Keratinocyte (primary cell): ENCODE measurements at regions not wholly inside any gene's neighbourhood (a gene's known extent, or its start where the extent isn't known, plus 50 kb on each side); places are given as distances from the start of the nearest gene placed in this dataset.

Experiments
- DNase-seq: peaks from one replicate; pipeline ENCODE4 v3.0.0-alpha.2; 2011; ENCODE audit warnings: low read depth, missing footprints, low spot score
- FAIRE-seq: peaks from 2 replicates; lab custom pipeline; 2011; peaks lifted over from hg19 to GRCh38; lab: Jason Lieb, UNC
- H2AFZ ChIP-seq: 2 replicates; pipeline ENCODE4 v1.6.0; 2012; ENCODE audit warnings: low read length, control low read depth, inconsistent platforms; ENCODE audit not compliant: control insufficient read depth
- H3K27ac ChIP-seq: 2 replicates; pipeline ENCODE4 v1.5.1; 2011; ENCODE audit warnings: low read length; ENCODE audit not compliant: control insufficient read depth, insufficient read depth
- H3K27me3 ChIP-seq: 3 replicates; pipeline ENCODE4 v1.6.0; 2011; ENCODE audit warnings: low read length; ENCODE audit not compliant: control insufficient read depth, insufficient read depth; ENCODE audit errors: extremely low read depth
- H3K36me3 ChIP-seq, 2 experiments: 2 replicates in 1 of 2; 3 replicates in 1 of 2; pipeline ENCODE4 v1.5.1; 2011; ENCODE audit warnings: low read length in 2 of 2, mild to moderate bottlenecking in 1 of 2; ENCODE audit not compliant: control insufficient read depth in 2 of 2, insufficient read depth in 2 of 2; ENCODE audit errors: extremely low read depth in 1 of 2
- H3K4me1 ChIP-seq: 3 replicates; pipeline ENCODE4 v1.5.1; 2011; ENCODE audit warnings: low read length; ENCODE audit not compliant: control insufficient read depth, insufficient read depth; ENCODE audit errors: extremely low read depth
- H3K4me2 ChIP-seq: 3 replicates; pipeline ENCODE4 v1.6.0; 2011; ENCODE audit warnings: low read depth, low read length; ENCODE audit not compliant: control insufficient read depth, insufficient read depth; ENCODE audit errors: extremely low read depth
- H3K4me3 ChIP-seq, 3 experiments: fragments of 200-600 bp in 1 of 3; sonication (generic) in 1 of 3; 2 replicates in 2 of 3; 3 replicates in 1 of 3; pipeline ENCODE4 v1.5.1; 2011 to 2016; ENCODE audit warnings: low read length in 3 of 3, mild to moderate bottlenecking in 3 of 3, control low read depth in 2 of 3, inconsistent platforms in 1 of 3, low read depth in 1 of 3, mixed read lengths in 1 of 3, mixed run types in 1 of 3, moderate library complexity in 1 of 3; ENCODE audit not compliant: control insufficient read depth in 2 of 3, insufficient read depth in 2 of 3; ENCODE audit errors: extremely low read depth in 1 of 3
- H3K79me2 ChIP-seq: 2 replicates; pipeline ENCODE4 v1.6.0; 2012; ENCODE audit warnings: low read length; ENCODE audit not compliant: control insufficient read depth, insufficient read depth
- H3K9ac ChIP-seq: 3 replicates; pipeline ENCODE4 v1.6.0; 2011; ENCODE audit warnings: low read length; ENCODE audit not compliant: control insufficient read depth, insufficient read depth; ENCODE audit errors: extremely low read depth
- H3K9me1 ChIP-seq: 3 replicates; pipeline ENCODE4 v1.6.0; 2011; ENCODE audit warnings: low read length; ENCODE audit not compliant: control insufficient read depth, insufficient read depth; ENCODE audit errors: extremely low read depth
- H3K9me3 ChIP-seq: 2 replicates; pipeline ENCODE4 v1.5.1; 2012; ENCODE audit warnings: low read depth, low read length; ENCODE audit not compliant: control insufficient read depth
- H4K20me1 ChIP-seq: 3 replicates; pipeline ENCODE4 v1.6.0; 2011; ENCODE audit warnings: low read length; ENCODE audit not compliant: control insufficient read depth, insufficient read depth; ENCODE audit errors: extremely low read depth
- CTCF ChIP-seq, 3 experiments: IDR thresholded peaks in 1 of 3; conservative IDR thresholded peaks in 1 of 3; optimal IDR thresholded peaks in 1 of 3; 2 replicates in 2 of 3; 3 replicates in 1 of 3; pipeline versions ENCODE3 to v1.5.1; 2011; ENCODE audit warnings: low read length in 3 of 3, mild to moderate bottlenecking in 3 of 3, moderate library complexity in 2 of 3, control low read depth in 1 of 3, inconsistent platforms in 1 of 3; ENCODE audit not compliant: insufficient read depth in 2 of 3; ENCODE audit errors: extremely low read depth in 1 of 3
- EZH2 ChIP-seq: IDR thresholded peaks from one replicate; pipeline ENCODE4 v1.6.1; 2012; ENCODE audit warnings: inconsistent platforms, mild to moderate bottlenecking, low read length, moderate library complexity
- dilution Hi-C: fragments of 300-500 bp; cut with MboI; formaldehyde crosslinking; loops from one replicate; pipeline ENCODE4 v1.7.0; 2020; ENCODE audit warnings: low sequenced_read_pairs; ENCODE audit not compliant: extremely low pct_ligation_motif_present

GRCh38 chr1:187621951-187622350, 793.2 kb downstream of the PLA2G4A start:
- DNase-seq: no peak
- TF ChIP-seq CTCF (optimal IDR thresholded peaks at IDR 0.05 in 1 of 3, IDR thresholded peaks at IDR 0.05 in 1 of 3, conservative IDR thresholded peaks at IDR 0.05 in 1 of 3; ENCODE audit: extremely low read depth in 1 of 3, insufficient read depth in 2 of 3, low read length in 3 of 3) (no peak), EZH2 (no peak)
- no peak for FAIRE-seq

GRCh38 chr1:187622545-187622944, 793.8 kb downstream of the PLA2G4A start:
- no peaks in the 10 kb centered on the region for H3K9me1 ChIP-seq
- no peak overlapping the region for H3K27ac ChIP-seq
- H3K4me3 ChIP-seq: no peak overlapping the region
- no peak overlapping the region for H2AFZ ChIP-seq
- FAIRE-seq: no peak
- no peaks in the 10 kb centered on the region for H3K4me1 ChIP-seq
- dilution Hi-C loops: no loop called here
- no peak overlapping the region for H3K4me2 ChIP-seq
- no peak for DNase-seq
- H4K20me1 ChIP-seq: no peaks in the 10 kb centered on the region
- no peaks in the 10 kb centered on the region for H3K27me3 ChIP-seq
- no peak overlapping the region for H3K9ac ChIP-seq
- H3K79me2 ChIP-seq: no peaks in the 10 kb centered on the region
- H3K9me3 ChIP-seq: no peaks in the 10 kb centered on the region
- no peak for TF ChIP-seq EZH2
- no peak for TF ChIP-seq CTCF (optimal IDR thresholded peaks at IDR 0.05 in 1 of 3, IDR thresholded peaks at IDR 0.05 in 1 of 3, conservative IDR thresholded peaks at IDR 0.05 in 1 of 3; ENCODE audit: extremely low read depth in 1 of 3, insufficient read depth in 2 of 3, low read length in 3 of 3)
- no peaks in the 10 kb centered on the region for H3K36me3 ChIP-seq

More at GRCh38 chr1:187621951-187622350, 793.2 kb downstream of the PLA2G4A start:
- no peaks in the 10 kb centered on the region for H4K20me1 ChIP-seq
- H3K4me1 ChIP-seq: no peaks in the 10 kb centered on the region
- no peaks in the 10 kb centered on the region for H3K9me3 ChIP-seq
- H3K9me1 ChIP-seq: no peaks in the 10 kb centered on the region
- no peak overlapping the region for H3K4me2 ChIP-seq
- H3K9ac ChIP-seq: no peak overlapping the region
- H3K79me2 ChIP-seq: no peaks in the 10 kb centered on the region
- no peak overlapping the region for H3K4me3 ChIP-seq
- no peaks in the 10 kb centered on the region for H3K36me3 ChIP-seq
- dilution Hi-C loops: no loop called here
- no peak overlapping the region for H3K27ac ChIP-seq
- H2AFZ ChIP-seq: peak overlapping the region; percentile 37
- no peaks in the 10 kb centered on the region for H3K27me3 ChIP-seq
